H1 (cell line): ENCODE measurements at regions not wholly inside any gene's neighbourhood (a gene's known extent, or its start where the extent isn't known, plus 50 kb on each side); places are given as distances from the start of the nearest gene placed in this dataset.

Experiments used
- CBX5 ChIP-seq: fragments of 300-800, 300-1000 bp; sonication (generic); IDR thresholded peaks from 2 replicates; pipeline ENCODE4 v1.7.1; 2016; ENCODE audit warnings: antibody characterized with exemption, low read length, low read depth
- POU5F1 ChIP-seq: IDR thresholded peaks from 2 replicates; pipeline ENCODE4 v1.6.1; 2011; ENCODE audit warnings: low read depth, mild to moderate bottlenecking, low read length, moderate library complexity
- TF ChIP-seq, protein P1 (sequence below): IDR thresholded peaks from 2 replicates; pipeline ENCODE4 v1.6.1; 2012; ENCODE audit warnings: low read length, inconsistent platforms

DNA sequence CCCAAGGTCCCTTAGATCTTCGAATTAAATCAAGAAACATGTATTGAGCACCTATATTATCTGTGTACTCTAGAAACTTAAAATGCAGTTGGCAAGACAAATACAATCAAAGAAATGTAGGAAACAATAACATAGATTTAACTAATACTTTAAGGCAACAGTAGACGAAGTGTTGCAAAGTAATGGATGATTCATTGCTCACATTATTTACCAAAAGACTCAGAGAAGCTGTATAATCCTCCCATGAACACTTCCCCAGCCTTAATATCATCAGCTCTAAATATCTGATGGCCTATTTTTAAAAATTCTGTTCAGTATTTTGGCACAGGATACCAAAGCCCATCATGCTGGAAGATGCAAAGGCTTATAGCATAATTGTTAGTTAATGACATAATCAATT, 272.1 kb upstream of the TTC14 start (continued):
- TF ChIP-seq, protein P1, sequence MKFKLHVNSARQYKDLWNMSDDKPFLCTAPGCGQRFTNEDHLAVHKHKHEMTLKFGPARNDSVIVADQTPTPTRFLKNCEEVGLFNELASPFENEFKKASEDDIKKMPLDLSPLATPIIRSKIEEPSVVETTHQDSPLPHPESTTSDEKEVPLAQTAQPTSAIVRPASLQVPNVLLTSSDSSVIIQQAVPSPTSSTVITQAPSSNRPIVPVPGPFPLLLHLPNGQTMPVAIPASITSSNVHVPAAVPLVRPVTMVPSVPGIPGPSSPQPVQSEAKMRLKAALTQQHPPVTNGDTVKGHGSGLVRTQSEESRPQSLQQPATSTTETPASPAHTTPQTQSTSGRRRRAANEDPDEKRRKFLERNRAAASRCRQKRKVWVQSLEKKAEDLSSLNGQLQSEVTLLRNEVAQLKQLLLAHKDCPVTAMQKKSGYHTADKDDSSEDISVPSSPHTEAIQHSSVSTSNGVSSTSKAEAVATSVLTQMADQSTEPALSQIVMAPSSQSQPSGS: no peak
- TF ChIP-seq POU5F1: no peak
- TF ChIP-seq CBX5: no peak
